ENCODE measurements at regions not wholly inside any gene's neighbourhood (a gene's known extent, or its start where the extent isn't known, plus 50 kb on each side); places are given as distances from the start of the nearest gene placed in this dataset.
"Not testable (repeated sequence)": the region's sequence is repeated elsewhere in the genome, so short reads cannot be mapped to it uniquely, and the experiment has no call there.

GRCh38 chr3:27641271-27641800, 80.8 kb downstream of the EOMES start:
- peaks cover 0 to 4% of the 10 kb centered on the region in 2 donors for H3K27me3 Mint-ChIP-seq
- no peak overlapping the region for H3K4me3 Mint-ChIP-seq
- H3K4me1 Mint-ChIP-seq (ENCODE audit: low read depth in 2 of 2): peaks cover 9 to 18% of the 10 kb centered on the region in 2 donors
- ATAC-seq (no peak), DNase-seq (ENCODE audit: low spot score) (no peak)
- no peak overlapping the region for H3K27ac Mint-ChIP-seq
- H3K9me3 Mint-ChIP-seq: peaks cover 4% of the 10 kb centered on the region
- H3K36me3 Mint-ChIP-seq: no peaks in the 10 kb centered on the region

GRCh38 chr3:27639271-27639670, 82.9 kb downstream of the EOMES start:
- Mint-ChIP-seq H3K4me1 (ENCODE audit: low read depth in 2 of 2) (peaks cover 9 to 24% of the 10 kb centered on the region in 2 donors), H3K27ac (peak overlapping the region; percentile 61 to 86), H3K36me3 (no peaks in the 10 kb centered on the region), H3K4me3 (peak overlapping the region; percentile 15), H3K9me3 (peaks cover 4% of the 10 kb centered on the region), H3K27me3 (peaks cover 0 to 4% of the 10 kb centered on the region in 2 donors)
- ATAC-seq (peak; percentile 78 to 88), DNase-seq (ENCODE audit: low spot score) (no peak)

- Mint-ChIP-seq H3K27me3 (peaks cover 0 to 4% of the 10 kb centered on the region in 2 donors), H3K9me3 (peaks cover 4% of the 10 kb centered on the region), H3K4me3 (no peak overlapping the region), H3K27ac (peak overlapping the region; percentile 61 to 86), H3K4me1 (ENCODE audit: low read depth in 2 of 2) (peaks cover 9 to 27% of the 10 kb centered on the region in 2 donors), H3K36me3 (no peaks in the 10 kb centered on the region)
- DNase-seq (ENCODE audit: low spot score) (no peak), ATAC-seq (no peak)
These were observed 83.5 kb downstream of the EOMES start for GRCh38 chr3:27638594-27638993.

- Mint-ChIP-seq H3K27ac (no peak overlapping the region), H3K4me3 (no peak overlapping the region), H3K9me3 (peaks cover 4% of the 10 kb centered on the region), H3K36me3 (no peaks in the 10 kb centered on the region), H3K4me1 (ENCODE audit: low read depth in 2 of 2) (peaks cover 14 to 35% of the 10 kb centered on the region in 2 donors), H3K27me3 (no peaks in the 10 kb centered on the region)
- DNase-seq (ENCODE audit: low spot score) (no peak), ATAC-seq (no peak)
These were observed 84.7 kb downstream of the EOMES start for GRCh38 chr3:27637346-27637995.

- H3K4me1 Mint-ChIP-seq (ENCODE audit: low read depth in 2 of 2): peaks cover 21 to 47% of the 10 kb centered on the region in 2 donors
- ATAC-seq; H3K4me3 Mint-ChIP-seq; H3K27me3 Mint-ChIP-seq; H3K9me3 Mint-ChIP-seq; H3K27ac Mint-ChIP-seq; DNase-seq (ENCODE audit: low spot score); H3K36me3 Mint-ChIP-seq: not testable (repeated sequence)
These were observed 87.1 kb downstream of the EOMES start for GRCh38 chr3:27635006-27635405.

- peaks cover 21 to 42% of the 10 kb centered on the region in 2 donors for H3K4me1 Mint-ChIP-seq (ENCODE audit: low read depth in 2 of 2)
- no peaks in the 10 kb centered on the region for H3K9me3 Mint-ChIP-seq
- DNase-seq (ENCODE audit: low spot score): peak; percentile 64
- H3K27ac Mint-ChIP-seq: peak overlapping the region; percentile 82 to 86
- no peaks in the 10 kb centered on the region for H3K27me3 Mint-ChIP-seq
- ATAC-seq: peak; percentile 50 to 65
- H3K36me3 Mint-ChIP-seq: peaks cover 6% of the 10 kb centered on the region
- H3K4me3 Mint-ChIP-seq: peak overlapping the region; percentile 97
These were observed 88.9 kb downstream of the EOMES start for GRCh38 chr3:27633224-27633545.

- ATAC-seq: peak; percentile 86 to 88
- H3K4me3 Mint-ChIP-seq: peak overlapping the region; percentile 97
- peak; percentile 65 for DNase-seq (ENCODE audit: low spot score)
- peaks cover 6% of the 10 kb centered on the region for H3K36me3 Mint-ChIP-seq
- H3K27me3 Mint-ChIP-seq: no peaks in the 10 kb centered on the region
- H3K4me1 Mint-ChIP-seq (ENCODE audit: low read depth in 2 of 2): peaks cover 26 to 44% of the 10 kb centered on the region in 2 donors
- no peaks in the 10 kb centered on the region for H3K9me3 Mint-ChIP-seq
- peak overlapping the region; percentile 82 to 86 for H3K27ac Mint-ChIP-seq
These were observed 89.5 kb downstream of the EOMES start for GRCh38 chr3:27632431-27633223.

GRCh38 chr3:27630885-27631284, 91.2 kb downstream of the EOMES start:
- DNase-seq (ENCODE audit: low spot score): no peak
- H3K27me3 Mint-ChIP-seq: no peaks in the 10 kb centered on the region
- peak overlapping the region; percentile 81 to 84 for H3K27ac Mint-ChIP-seq
- peak; percentile 54 to 63 for ATAC-seq
- no peaks in the 10 kb centered on the region for H3K9me3 Mint-ChIP-seq
- peak overlapping the region; percentile 66 for H3K4me3 Mint-ChIP-seq
- H3K4me1 Mint-ChIP-seq (ENCODE audit: low read depth in 2 of 2): peaks cover 34 to 58% of the 10 kb centered on the region in 2 donors
- H3K36me3 Mint-ChIP-seq: peaks cover 6% of the 10 kb centered on the region

GRCh38 chr3:27629366-27629765, 92.8 kb downstream of the EOMES start:
- peak in 1 of 2 donors; percentile 53 for ATAC-seq
- H3K27ac Mint-ChIP-seq: peak overlapping the region; percentile 63 to 84

GRCh38 chr3:27628026-27628750, 93.9 kb downstream of the EOMES start:
- DNase-seq (ENCODE audit: low spot score) (no peak), ATAC-seq (no peak)
- Mint-ChIP-seq H3K27ac (peak overlapping the region; percentile 79 to 84), H3K4me3 (peak overlapping the region; percentile 65), H3K4me1 (ENCODE audit: low read depth in 2 of 2) (peaks cover 49 to 63% of the 10 kb centered on the region in 2 donors), H3K36me3 (peaks cover 6% of the 10 kb centered on the region), H3K27me3 (no peaks in the 10 kb centered on the region), H3K9me3 (no peaks in the 10 kb centered on the region)

More at GRCh38 chr3:27629366-27629765, 92.8 kb downstream of the EOMES start:
- Mint-ChIP-seq H3K36me3 (peaks cover 6% of the 10 kb centered on the region), H3K4me1 (ENCODE audit: low read depth in 2 of 2) (peaks cover 45 to 67% of the 10 kb centered on the region in 2 donors), H3K9me3 (no peaks in the 10 kb centered on the region), H3K4me3 (peak overlapping the region; percentile 72), H3K27me3 (no peaks in the 10 kb centered on the region)
- DNase-seq (ENCODE audit: low spot score): no peak

- Mint-ChIP-seq H3K36me3 (peaks cover 6% of the 10 kb centered on the region), H3K27me3 (no peaks in the 10 kb centered on the region), H3K9me3 (no peaks in the 10 kb centered on the region), H3K4me1 (ENCODE audit: low read depth in 2 of 2) (peaks cover 45 to 59% of the 10 kb centered on the region in 2 donors), H3K4me3 (peak overlapping the region; percentile 45), H3K27ac (peak overlapping the region; percentile 76 to 83)
- no peak for DNase-seq (ENCODE audit: low spot score)
- no peak for ATAC-seq
These were observed 95.5 kb downstream of the EOMES start for GRCh38 chr3:27626596-27627118.

GRCh38 chr3:27625864-27626263, 96.3 kb downstream of the EOMES start:
- no peak for ATAC-seq
- H3K27me3 Mint-ChIP-seq: no peaks in the 10 kb centered on the region

GRCh38 chr3:27623085-27623753, 98.9 kb downstream of the EOMES start:
- H3K4me3 Mint-ChIP-seq: no peak overlapping the region
- H3K4me1 Mint-ChIP-seq (ENCODE audit: low read depth in 2 of 2): peaks cover 38% of the 10 kb centered on the region in 2 donors
- no peaks in the 10 kb centered on the region for H3K36me3 Mint-ChIP-seq
- no peaks in the 10 kb centered on the region for H3K27me3 Mint-ChIP-seq
- peak overlapping the region in 1 of 2 donors; percentile 15 for H3K27ac Mint-ChIP-seq
- ATAC-seq (no peak), DNase-seq (ENCODE audit: low spot score) (no peak)
- no peaks in the 10 kb centered on the region for H3K9me3 Mint-ChIP-seq

More at GRCh38 chr3:27625864-27626263, 96.3 kb downstream of the EOMES start:
- H3K36me3 Mint-ChIP-seq: peaks cover 6% of the 10 kb centered on the region
- peak overlapping the region; percentile 34 for H3K4me3 Mint-ChIP-seq
- H3K4me1 Mint-ChIP-seq (ENCODE audit: low read depth in 2 of 2): peaks cover 41 to 53% of the 10 kb centered on the region in 2 donors
- DNase-seq (ENCODE audit: low spot score): no peak
- H3K27ac Mint-ChIP-seq: peak overlapping the region; percentile 76 to 83
- H3K9me3 Mint-ChIP-seq: no peaks in the 10 kb centered on the region
